ENCODE measurements at regions not wholly inside any gene's neighbourhood (a gene's known extent, or its start where the extent isn't known, plus 50 kb on each side); places are given as distances from the start of the nearest gene placed in this dataset.

- Histone ChIP-seq H3K9me3 (ENCODE audit: control insufficient read depth in 4 of 4, low read length in 3 of 4) (no peaks in the 10 kb centered on the region), H3K4me1 (ENCODE audit: control insufficient read depth in 4 of 4, insufficient read depth in 4 of 4, low read length in 3 of 4) (no peaks in the 10 kb centered on the region), H3K4me3 (ENCODE audit: low read depth in 1 of 3, low read length in 3 of 3) (no peak overlapping the region), H3K9ac (ENCODE audit: low read depth in 1 of 2, low read length in 2 of 2) (no peak overlapping the region), H3K36me3 (ENCODE audit: control insufficient read depth in 4 of 4, insufficient read depth in 3 of 4, low read depth in 1 of 4, low read length in 3 of 4) (no peaks in the 10 kb centered on the region), H3K27me3 (ENCODE audit: control insufficient read depth in 4 of 4, insufficient read depth in 4 of 4, low read length in 3 of 4) (no peaks in the 10 kb centered on the region), H3K27ac (ENCODE audit: low read depth in 1 of 2, low read length in 2 of 2) (no peak overlapping the region)
- no peak for DNase-seq (ENCODE audit: low spot score)
- WGBS = 72% methylated on average over 2 of the region's 2 CpGs
- TF ChIP-seq JUND (IDR thresholded peaks at IDR 0.05) (no peak), GABPA (IDR thresholded peaks at IDR 0.05 in 1 of 2, conservative IDR thresholded peaks at IDR 0.05 in 1 of 2) (no peak), MAX (IDR thresholded peaks at IDR 0.05) (no peak), HNF4G (IDR thresholded peaks at IDR 0.05) (no peak), ZBTB33 (IDR thresholded peaks at IDR 0.05) (no peak), HNF4A (conservative IDR thresholded peaks at IDR 0.05) (no peak), SP1 (IDR thresholded peaks at IDR 0.05) (no peak), FOXA1 (IDR thresholded peaks at IDR 0.05) (no peak), FOXA2 (IDR thresholded peaks at IDR 0.05) (no peak), RAD21 (IDR thresholded peaks at IDR 0.05) (no peak), NR2F2 (IDR thresholded peaks at IDR 0.05) (no peak), TAF1 (conservative IDR thresholded peaks at IDR 0.05) (no peak), YY1 (IDR thresholded peaks at IDR 0.05) (no peak), ATF3 (IDR thresholded peaks at IDR 0.05) (no peak)
- TF ChIP-seq, protein P1, sequence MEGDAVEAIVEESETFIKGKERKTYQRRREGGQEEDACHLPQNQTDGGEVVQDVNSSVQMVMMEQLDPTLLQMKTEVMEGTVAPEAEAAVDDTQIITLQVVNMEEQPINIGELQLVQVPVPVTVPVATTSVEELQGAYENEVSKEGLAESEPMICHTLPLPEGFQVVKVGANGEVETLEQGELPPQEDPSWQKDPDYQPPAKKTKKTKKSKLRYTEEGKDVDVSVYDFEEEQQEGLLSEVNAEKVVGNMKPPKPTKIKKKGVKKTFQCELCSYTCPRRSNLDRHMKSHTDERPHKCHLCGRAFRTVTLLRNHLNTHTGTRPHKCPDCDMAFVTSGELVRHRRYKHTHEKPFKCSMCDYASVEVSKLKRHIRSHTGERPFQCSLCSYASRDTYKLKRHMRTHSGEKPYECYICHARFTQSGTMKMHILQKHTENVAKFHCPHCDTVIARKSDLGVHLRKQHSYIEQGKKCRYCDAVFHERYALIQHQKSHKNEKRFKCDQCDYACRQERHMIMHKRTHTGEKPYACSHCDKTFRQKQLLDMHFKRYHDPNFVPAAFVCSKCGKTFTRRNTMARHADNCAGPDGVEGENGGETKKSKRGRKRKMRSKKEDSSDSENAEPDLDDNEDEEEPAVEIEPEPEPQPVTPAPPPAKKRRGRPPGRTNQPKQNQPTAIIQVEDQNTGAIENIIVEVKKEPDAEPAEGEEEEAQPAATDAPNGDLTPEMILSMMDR (IDR thresholded peaks at IDR 0.05; ENCODE audit: low read depth, low read length, missing input control) = no peak
Observed at GRCh38 chr7:32314761-32315160, 175.4 kb downstream of the LSM5 start.

- TF ChIP-seq HNF4A (conservative IDR thresholded peaks at IDR 0.05) = no peak
- TF ChIP-seq HNF4G (IDR thresholded peaks at IDR 0.05) = no peak
- no peak for TF ChIP-seq FOXA2 (IDR thresholded peaks at IDR 0.05)
- TF ChIP-seq ZBTB33 (IDR thresholded peaks at IDR 0.05) = no peak
- TF ChIP-seq EGR1 (IDR thresholded peaks at IDR 0.05; ENCODE audit: low read depth in 2 of 2) = no peak
- TF ChIP-seq JUND (IDR thresholded peaks at IDR 0.05) = no peak
- TF ChIP-seq SP1 (IDR thresholded peaks at IDR 0.05) = no peak
- TF ChIP-seq FOXA1 (IDR thresholded peaks at IDR 0.05) = no peak
- TF ChIP-seq, protein P2, sequence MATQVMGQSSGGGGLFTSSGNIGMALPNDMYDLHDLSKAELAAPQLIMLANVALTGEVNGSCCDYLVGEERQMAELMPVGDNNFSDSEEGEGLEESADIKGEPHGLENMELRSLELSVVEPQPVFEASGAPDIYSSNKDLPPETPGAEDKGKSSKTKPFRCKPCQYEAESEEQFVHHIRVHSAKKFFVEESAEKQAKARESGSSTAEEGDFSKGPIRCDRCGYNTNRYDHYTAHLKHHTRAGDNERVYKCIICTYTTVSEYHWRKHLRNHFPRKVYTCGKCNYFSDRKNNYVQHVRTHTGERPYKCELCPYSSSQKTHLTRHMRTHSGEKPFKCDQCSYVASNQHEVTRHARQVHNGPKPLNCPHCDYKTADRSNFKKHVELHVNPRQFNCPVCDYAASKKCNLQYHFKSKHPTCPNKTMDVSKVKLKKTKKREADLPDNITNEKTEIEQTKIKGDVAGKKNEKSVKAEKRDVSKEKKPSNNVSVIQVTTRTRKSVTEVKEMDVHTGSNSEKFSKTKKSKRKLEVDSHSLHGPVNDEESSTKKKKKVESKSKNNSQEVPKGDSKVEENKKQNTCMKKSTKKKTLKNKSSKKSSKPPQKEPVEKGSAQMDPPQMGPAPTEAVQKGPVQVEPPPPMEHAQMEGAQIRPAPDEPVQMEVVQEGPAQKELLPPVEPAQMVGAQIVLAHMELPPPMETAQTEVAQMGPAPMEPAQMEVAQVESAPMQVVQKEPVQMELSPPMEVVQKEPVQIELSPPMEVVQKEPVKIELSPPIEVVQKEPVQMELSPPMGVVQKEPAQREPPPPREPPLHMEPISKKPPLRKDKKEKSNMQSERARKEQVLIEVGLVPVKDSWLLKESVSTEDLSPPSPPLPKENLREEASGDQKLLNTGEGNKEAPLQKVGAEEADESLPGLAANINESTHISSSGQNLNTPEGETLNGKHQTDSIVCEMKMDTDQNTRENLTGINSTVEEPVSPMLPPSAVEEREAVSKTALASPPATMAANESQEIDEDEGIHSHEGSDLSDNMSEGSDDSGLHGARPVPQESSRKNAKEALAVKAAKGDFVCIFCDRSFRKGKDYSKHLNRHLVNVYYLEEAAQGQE (IDR thresholded peaks at IDR 0.05) = no peak
- TF ChIP-seq MAX (IDR thresholded peaks at IDR 0.05) = no peak
- TF ChIP-seq YY1 (IDR thresholded peaks at IDR 0.05) = no peak
- DNase-seq (ENCODE audit: low spot score) = no peak
- Histone ChIP-seq H3K4me1 (ENCODE audit: control insufficient read depth in 4 of 4, insufficient read depth in 4 of 4, low read length in 3 of 4) (peaks cover 0 to 13% (median 8%) of the 10 kb centered on the region in 4 donors), H3K27me3 (ENCODE audit: control insufficient read depth in 4 of 4, insufficient read depth in 4 of 4, low read length in 3 of 4) (peaks cover 0 to 9% (median 4%) of the 10 kb centered on the region in 4 donors), H3K9me3 (ENCODE audit: control insufficient read depth in 4 of 4, low read length in 3 of 4) (no peaks in the 10 kb centered on the region), H3K27ac (ENCODE audit: low read depth in 1 of 2, low read length in 2 of 2) (no peak overlapping the region), H3K36me3 (ENCODE audit: control insufficient read depth in 4 of 4, insufficient read depth in 3 of 4, low read depth in 1 of 4, low read length in 3 of 4) (no peaks in the 10 kb centered on the region), H3K4me3 (ENCODE audit: low read depth in 1 of 3, low read length in 3 of 3) (no peak overlapping the region), H3K9ac (ENCODE audit: low read depth in 1 of 2, low read length in 2 of 2) (no peak overlapping the region)
- 68% methylated on average over 3 of the region's 3 CpGs for WGBS
Observed at GRCh38 chr7:32301427-32301826, 188.8 kb downstream of the LSM5 start.
